CD4-positive, alpha-beta T cell (primary cell): ENCODE measurements at regions not wholly inside any gene's neighbourhood (a gene's known extent, or its start where the extent isn't known, plus 50 kb on each side); places are given as distances from the start of the nearest gene placed in this dataset.

ENCODE experiments used
- ATAC-seq: fragments of 200-7000 bp; cut with Tn5 transposase; one replicate; pipeline ENCODE4 v1.10.0; 2022; ENCODE audit warnings: mild to moderate bottlenecking; ENCODE audit not compliant: poor library complexity
- CTCF ChIA-PET: fragments of 350-600 bp; sonication (Branson Sonifier 250); formaldehyde crosslinking; loops from one replicate; lab custom pipeline; 2021; ENCODE audit warnings: antibody characterized with exemption, inconsistent platforms; lab: Charles Lee
- POLR2A ChIA-PET: fragments of 350-600 bp; sonication (Branson Sonifier 250); formaldehyde crosslinking; loops from one replicate; lab custom pipeline; 2021; ENCODE audit warnings: antibody characterized with exemption, inconsistent platforms; lab: Charles Lee
- DNase-seq, 14 experiments: peaks; one replicate each; pipeline ENCODE4 v3.0.0-alpha.2; 2013 to 2020; ENCODE audit warnings: mixed read lengths in 2 of 14
- H3K27ac ChIP-seq, 2 donors: one replicate each; pipeline versions ENCODE4 v1.5.1 to v1.7.0; 2013; ENCODE audit warnings: low read length in 2 of 2, low read depth in 1 of 2, mild to moderate bottlenecking in 1 of 2
- H3K27me3 ChIP-seq, 2 experiments: 1 replicate in 1 of 2; 2 replicates in 1 of 2; pipeline versions ENCODE4 v1.6.1 to v1.7.0; 2013; ENCODE audit warnings: low read length in 2 of 2, control low read depth in 1 of 2, mild to moderate bottlenecking in 1 of 2, moderate library complexity in 1 of 2; ENCODE audit not compliant: insufficient read depth in 2 of 2, control insufficient read depth in 1 of 2
- H3K36me3 ChIP-seq: one replicate; pipeline ENCODE4 v1.6.1; 2013; ENCODE audit warnings: low read length, control low read depth; ENCODE audit not compliant: insufficient read depth
- H3K4me1 ChIP-seq: one replicate; pipeline ENCODE4 v1.6.1; 2013; ENCODE audit warnings: low read length, control low read depth; ENCODE audit not compliant: insufficient read depth
- H3K4me3 ChIP-seq: one replicate; pipeline ENCODE4 v1.5.1; 2013; ENCODE audit warnings: mild to moderate bottlenecking, low read length, moderate library complexity
- H3K9me3 ChIP-seq, 2 experiments: 1 replicate in 1 of 2; 2 replicates in 1 of 2; pipeline versions ENCODE4 v1.6.1 to v1.7.0; 2013; ENCODE audit warnings: low read length in 2 of 2, mild to moderate bottlenecking in 2 of 2, control low read depth in 1 of 2, moderate library complexity in 1 of 2; ENCODE audit not compliant: control insufficient read depth in 1 of 2, insufficient read depth in 1 of 2
- H3K27ac Mint-ChIP-seq: one replicate; pipeline ENCODE4 v1.8.0; 2020; ENCODE audit warnings: mixed read lengths
- H3K27me3 Mint-ChIP-seq: one replicate; pipeline ENCODE4 v1.8.0; 2021; ENCODE audit warnings: mixed read lengths
- H3K36me3 Mint-ChIP-seq: one replicate; pipeline ENCODE4 v1.8.0; 2021; ENCODE audit warnings: low read depth, mixed read lengths
- H3K4me1 Mint-ChIP-seq: one replicate; pipeline ENCODE4 v1.8.0; 2021; ENCODE audit warnings: low read depth, mixed read lengths
- H3K4me3 Mint-ChIP-seq: one replicate; pipeline ENCODE4 v1.8.0; 2020; ENCODE audit warnings: mild to moderate bottlenecking, mixed read lengths
- H3K9me3 Mint-ChIP-seq: one replicate; pipeline ENCODE4 v1.8.0; 2020; ENCODE audit warnings: mixed read lengths
- CTCF ChIP-seq: fragments of 200-600 bp; IDR thresholded peaks from one replicate; pipeline ENCODE4 v1.8.0; 2022; ENCODE audit warnings: antibody characterized with exemption, mild to moderate bottlenecking
- intact Hi-C, 2 experiments: fragments of 100-400 bp; cut with DNase I in 1 of 2; cut with micrococcal nuclease in 1 of 2; formaldehyde crosslinking; loops; one replicate each; pipeline versions ENCODE4 v1.15.1 to v1.9.0; 2023 to 2025; cut with DNase I, micrococcal nuclease

GRCh38 chr12:30063435-30063945 is 279.7 kb upstream of the TMTC1 start:
- ChIA-PET POLR2A (no interaction called here), CTCF (no interaction called here)
- no peaks in the 10 kb centered on the region for H3K27me3 Mint-ChIP-seq
- no peak overlapping the region for H3K27ac Mint-ChIP-seq
- no peaks in the 10 kb centered on the region for H3K4me1 ChIP-seq
- H3K4me3 Mint-ChIP-seq: no peak overlapping the region
- ATAC-seq: no peak
- DNase-seq: no peak
- H3K27me3 ChIP-seq: no peaks in the 10 kb centered on the region
- no peaks in the 10 kb centered on the region for H3K36me3 Mint-ChIP-seq
- H3K36me3 ChIP-seq: no peaks in the 10 kb centered on the region
- H3K9me3 ChIP-seq: no peaks in the 10 kb centered on the region
- no peak overlapping the region for H3K4me3 ChIP-seq
- no peak for TF ChIP-seq CTCF
- H3K4me1 Mint-ChIP-seq: no peaks in the 10 kb centered on the region
- H3K27ac ChIP-seq: no peak overlapping the region
- intact Hi-C loops: no loop called here
- H3K9me3 Mint-ChIP-seq: no peaks in the 10 kb centered on the region

- ChIA-PET POLR2A (no interaction called here), CTCF (no interaction called here)
- intact Hi-C loops: no loop called here
- Mint-ChIP-seq H3K4me3 (no peak overlapping the region), H3K27ac (no peak overlapping the region), H3K9me3 (peaks cover 7% of the 10 kb centered on the region), H3K4me1 (no peaks in the 10 kb centered on the region), H3K27me3 (no peaks in the 10 kb centered on the region), H3K36me3 (no peaks in the 10 kb centered on the region)
- Histone ChIP-seq H3K4me3 (no peak overlapping the region), H3K36me3 (no peaks in the 10 kb centered on the region), H3K4me1 (no peaks in the 10 kb centered on the region), H3K27ac (no peak overlapping the region), H3K27me3 (no peaks in the 10 kb centered on the region), H3K9me3 (no peaks in the 10 kb centered on the region)
- DNase-seq (no peak), ATAC-seq (no peak)
- no peak for TF ChIP-seq CTCF
Observed at GRCh38 chr12:30048371-30048770, 264.6 kb upstream of the TMTC1 start.

GRCh38 chr12:30047516-30048254 is 263.9 kb upstream of the TMTC1 start:
- H3K27ac ChIP-seq: no peak overlapping the region
- no peaks in the 10 kb centered on the region for H3K27me3 ChIP-seq
- DNase-seq: no peak
- TF ChIP-seq CTCF: no peak
- Mint-ChIP-seq H3K4me3 (no peak overlapping the region), H3K4me1 (no peaks in the 10 kb centered on the region), H3K27me3 (no peaks in the 10 kb centered on the region), H3K36me3 (no peaks in the 10 kb centered on the region), H3K9me3 (peaks cover 7% of the 10 kb centered on the region), H3K27ac (no peak overlapping the region)
- CTCF ChIA-PET: no interaction called here
- H3K4me1 ChIP-seq: no peaks in the 10 kb centered on the region
- ATAC-seq: no peak
- POLR2A ChIA-PET: no interaction called here
- H3K36me3 ChIP-seq: no peaks in the 10 kb centered on the region
- H3K9me3 ChIP-seq: no peaks in the 10 kb centered on the region
- intact Hi-C loops: no loop called here
- no peak overlapping the region for H3K4me3 ChIP-seq
